RPMI8226 (cell line): ENCODE measurements at regions not wholly inside any gene's neighbourhood (a gene's known extent, or its start where the extent isn't known, plus 50 kb on each side); places are given as distances from the start of the nearest gene placed in this dataset.

Experiments
- DNase-seq: peaks from one replicate; pipeline ENCODE4 v3.0.0-alpha.2; 2015

GRCh38 chr2:145631561-145631960 lies 1111.6 kb upstream of the ZEB2 start:
- DNase-seq: no peak

GRCh38 chr2:145626301-145626700 lies 1106.4 kb upstream of the ZEB2 start:
- DNase-seq: no peak

- no peak for DNase-seq
These were observed 1105.2 kb upstream of the ZEB2 start for GRCh38 chr2:145625111-145625510.

- no peak for DNase-seq
These were observed 1103.2 kb upstream of the ZEB2 start for GRCh38 chr2:145623136-145623535.

- DNase-seq: no peak
These were observed 1102.4 kb upstream of the ZEB2 start for GRCh38 chr2:145622285-145622684.

- DNase-seq: no peak
These were observed 1098.0 kb upstream of the ZEB2 start for GRCh38 chr2:145617906-145618305.

GRCh38 chr2:145617420-145617819 lies 1097.5 kb upstream of the ZEB2 start:
- no peak for DNase-seq

- DNase-seq: no peak
These were observed 1095.7 kb upstream of the ZEB2 start for GRCh38 chr2:145615626-145616025.

- no peak for DNase-seq
These were observed 1090.0 kb upstream of the ZEB2 start for GRCh38 chr2:145609951-145610350.

GRCh38 chr2:145601361-145601925 lies 1081.5 kb upstream of the ZEB2 start:
- DNase-seq: no peak

- DNase-seq: no peak
These were observed 1080.9 kb upstream of the ZEB2 start for GRCh38 chr2:145600811-145601210.

- DNase-seq: no peak
These were observed 1079.8 kb upstream of the ZEB2 start for GRCh38 chr2:145599756-145600155.

- DNase-seq: no peak
These were observed 1078.5 kb upstream of the ZEB2 start for GRCh38 chr2:145598434-145598833.

- no peak for DNase-seq
These were observed 1077.9 kb upstream of the ZEB2 start for GRCh38 chr2:145597809-145598208.

- no peak for DNase-seq
These were observed 1077.1 kb upstream of the ZEB2 start for GRCh38 chr2:145597006-145597405.

- DNase-seq: no peak
These were observed 1076.5 kb upstream of the ZEB2 start for GRCh38 chr2:145596416-145596815.

- DNase-seq: no peak
These were observed 1075.4 kb upstream of the ZEB2 start for GRCh38 chr2:145595296-145595695.

GRCh38 chr2:145593991-145594614 lies 1074.2 kb upstream of the ZEB2 start:
- DNase-seq: no peak

- no peak for DNase-seq
These were observed 1073.4 kb upstream of the ZEB2 start for GRCh38 chr2:145593280-145593679.

GRCh38 chr2:145592361-145592760 lies 1072.4 kb upstream of the ZEB2 start:
- DNase-seq: no peak

GRCh38 chr2:145591109-145591809 lies 1071.3 kb upstream of the ZEB2 start:
- DNase-seq: no peak

- DNase-seq: no peak
These were observed 1068.0 kb upstream of the ZEB2 start for GRCh38 chr2:145587922-145588321.

GRCh38 chr2:145584353-145584752 lies 1064.4 kb upstream of the ZEB2 start:
- DNase-seq: no peak

- DNase-seq: no peak
These were observed 1053.7 kb upstream of the ZEB2 start for GRCh38 chr2:145573608-145574007.

GRCh38 chr2:145572238-145572637 lies 1052.3 kb upstream of the ZEB2 start:
- no peak for DNase-seq
